PC-3 (cell line): ENCODE measurements at regions not wholly inside any gene's neighbourhood (a gene's known extent, or its start where the extent isn't known, plus 50 kb on each side); places are given as distances from the start of the nearest gene placed in this dataset.

ENCODE experiments used
- ATAC-seq: fragments of 200-7000 bp; cut with Tn5 transposase; 2 replicates; pipeline ENCODE4 v1.9.1; 2020; ENCODE audit warnings: mild to moderate bottlenecking, moderate library complexity
- BruUV-seq: library from RNA; stranded (reverse); fragments of 400-500 nt; replicated peaks from 2 replicates; lab custom pipeline; 2021; lab: Mats Ljungman, UMichigan
- CTCF ChIA-PET: fragments of 300-600 bp; sonication (Branson Sonifier 250); formaldehyde crosslinking; loops from one replicate; lab custom pipeline; 2022; ENCODE audit warnings: antibody characterized with exemption; lab: Charles Lee
- POLR2A ChIA-PET: fragments of 300-600 bp; sonication (Branson Sonifier 250); formaldehyde crosslinking; loops from one replicate; lab custom pipeline; 2022; ENCODE audit warnings: antibody characterized with exemption; ENCODE audit not compliant: unreplicated experiment; lab: Charles Lee
- DNase-seq: peaks from one replicate; pipeline ENCODE4 v3.0.0-alpha.2; 2015
- H2AFZ ChIP-seq: fragments of 300-600 bp; sonication (generic); 2 replicates; pipeline ENCODE4 v1.6.0; 2016; ENCODE audit warnings: antibody characterized with exemption, low read length
- H3F3A ChIP-seq: fragments of 300-600 bp; sonication (generic); one replicate; pipeline ENCODE4 v1.6.0; 2017; ENCODE audit warnings: antibody characterized with exemption, low read length, control low read depth, mild to moderate bottlenecking; ENCODE audit not compliant: unreplicated experiment
- H3K27ac ChIP-seq: fragments of 300-600 bp; sonication (generic); 2 replicates; pipeline ENCODE4 v1.5.1; 2016; ENCODE audit warnings: mild to moderate bottlenecking, low read length
- H3K27me3 ChIP-seq: fragments of 300-600 bp; sonication (generic); 2 replicates; pipeline ENCODE4 v1.6.1; 2016; ENCODE audit warnings: low read length, mixed read lengths
- H3K36me3 ChIP-seq: fragments of 300-600 bp; sonication (generic); 2 replicates; pipeline ENCODE4 v1.6.1; 2016; ENCODE audit warnings: low read depth, mixed run types, low read length, mixed read lengths
- H3K4me1 ChIP-seq: fragments of 300-600 bp; sonication (generic); 2 replicates; pipeline ENCODE4 v1.5.1; 2016; ENCODE audit warnings: low read length; ENCODE audit not compliant: insufficient read depth
- H3K4me2 ChIP-seq: fragments of 300-600 bp; sonication (generic); 2 replicates; pipeline ENCODE4 v1.6.0; 2016; ENCODE audit warnings: low read length
- H3K4me3 ChIP-seq: fragments of 300-600 bp; sonication (generic); 2 replicates; pipeline ENCODE4 v1.5.1; 2016; ENCODE audit warnings: mild to moderate bottlenecking, low read length, mixed read lengths
- H3K79me2 ChIP-seq: fragments of 300-600 bp; sonication (generic); 2 replicates; pipeline ENCODE4 v1.6.1; 2017; ENCODE audit warnings: low read length, mixed read lengths
- H3K9ac ChIP-seq: fragments of 300-600 bp; sonication (generic); 2 replicates; pipeline ENCODE4 v1.6.0; 2016; ENCODE audit warnings: mild to moderate bottlenecking, low read length
- H3K9me2 ChIP-seq: fragments of 300-600 bp; sonication (generic); replicated peaks from 2 replicates; pipeline ENCODE4 v1.6.1; 2016; ENCODE audit warnings: mixed run types, low read length, mixed read lengths
- H3K9me3 ChIP-seq: fragments of 300-600 bp; sonication (generic); 2 replicates; pipeline ENCODE4 v1.6.1; 2016; ENCODE audit warnings: low read length, mixed read lengths
- H4K20me1 ChIP-seq: fragments of 300-600 bp; sonication (generic); 2 replicates; pipeline ENCODE4 v1.6.1; 2016; ENCODE audit warnings: low read length, mixed read lengths
- EZH2 ChIP-seq: fragments of 300-600 bp; sonication (generic); IDR thresholded peaks from one replicate; pipeline ENCODE4 v1.6.1; 2017; ENCODE audit warnings: antibody characterized with exemption, mild to moderate bottlenecking, low read length; ENCODE audit not compliant: unreplicated experiment
- EZH2phosphoT487 ChIP-seq: fragments of 300-600 bp; sonication (generic); IDR thresholded peaks from 2 replicates; pipeline ENCODE4 v1.6.1; 2018; ENCODE audit warnings: mild to moderate bottlenecking, antibody characterized with exemption, low read length, borderline replicate concordance
- intact Hi-C: fragments of 100-400 bp; cut with micrococcal nuclease; formaldehyde crosslinking; loops from 2 replicates; pipeline ENCODE4 v1.9.0; 2023
- TF ChIP-seq, protein P1 (sequence below): fragments of 300-600 bp; sonication (generic); conservative IDR thresholded peaks from 2 replicates; pipeline ENCODE4 v1.5.1; 2017; ENCODE audit warnings: antibody characterized with exemption, low read depth, mild to moderate bottlenecking, low read length

GRCh38 chr11:64448599-64449380 lies 89.8 kb downstream of the RPS6KA4 start:
- no peak overlapping the region for H3K27ac ChIP-seq
- ChIA-PET CTCF (interaction anchor here (0.5 to 1.9 kb wide), 11 partner anchors 13 to 210 kb away, joined by 3 to 12 read pairs (median 3); partner anchors contain the start of genes PRDX5 and TRMT112), POLR2A (no interaction called here)
- BruUV-seq, result no TSS peak
- no peak overlapping the region for H3K9ac ChIP-seq
- peak overlapping the region; percentile 84 for H2AFZ ChIP-seq
- H3F3A ChIP-seq, result no peaks in the 10 kb centered on the region
- no peaks in the 10 kb centered on the region for H3K9me3 ChIP-seq
- no peaks in the 10 kb centered on the region for H3K27me3 ChIP-seq
- peak overlapping the region; percentile 91 for H3K4me2 ChIP-seq
- H4K20me1 ChIP-seq, result no peaks in the 10 kb centered on the region
- ATAC-seq (peak; percentile 90), DNase-seq (peak; percentile 90)
- peak overlapping the region; percentile 62 for H3K4me3 ChIP-seq
- no peaks in the 10 kb centered on the region for H3K36me3 ChIP-seq
- H3K79me2 ChIP-seq, result no peaks in the 10 kb centered on the region
- intact Hi-C loops, result loop anchor here (1.0 to 5.0 kb wide), 2 partner anchors 91 to 205 kb away; partner anchors contain the start of gene RPS6KA4
- H3K9me2 ChIP-seq, result no peaks in the 10 kb centered on the region
- TF ChIP-seq, protein P1, sequence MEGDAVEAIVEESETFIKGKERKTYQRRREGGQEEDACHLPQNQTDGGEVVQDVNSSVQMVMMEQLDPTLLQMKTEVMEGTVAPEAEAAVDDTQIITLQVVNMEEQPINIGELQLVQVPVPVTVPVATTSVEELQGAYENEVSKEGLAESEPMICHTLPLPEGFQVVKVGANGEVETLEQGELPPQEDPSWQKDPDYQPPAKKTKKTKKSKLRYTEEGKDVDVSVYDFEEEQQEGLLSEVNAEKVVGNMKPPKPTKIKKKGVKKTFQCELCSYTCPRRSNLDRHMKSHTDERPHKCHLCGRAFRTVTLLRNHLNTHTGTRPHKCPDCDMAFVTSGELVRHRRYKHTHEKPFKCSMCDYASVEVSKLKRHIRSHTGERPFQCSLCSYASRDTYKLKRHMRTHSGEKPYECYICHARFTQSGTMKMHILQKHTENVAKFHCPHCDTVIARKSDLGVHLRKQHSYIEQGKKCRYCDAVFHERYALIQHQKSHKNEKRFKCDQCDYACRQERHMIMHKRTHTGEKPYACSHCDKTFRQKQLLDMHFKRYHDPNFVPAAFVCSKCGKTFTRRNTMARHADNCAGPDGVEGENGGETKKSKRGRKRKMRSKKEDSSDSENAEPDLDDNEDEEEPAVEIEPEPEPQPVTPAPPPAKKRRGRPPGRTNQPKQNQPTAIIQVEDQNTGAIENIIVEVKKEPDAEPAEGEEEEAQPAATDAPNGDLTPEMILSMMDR, result peak; percentile 93
- TF ChIP-seq EZH2, result no peak
- peaks cover 23% of the 10 kb centered on the region for H3K4me1 ChIP-seq

- intact Hi-C loops, result loop anchor here (1.0 to 5.0 kb wide), 2 partner anchors 92 to 204 kb away; partner anchors contain the start of gene RPS6KA4
- Histone ChIP-seq H3K4me1 (peaks cover 23% of the 10 kb centered on the region), H3K9ac (no peak overlapping the region), H3K4me2 (peak overlapping the region; percentile 91), H3F3A (no peaks in the 10 kb centered on the region), H3K36me3 (no peaks in the 10 kb centered on the region), H3K27me3 (no peaks in the 10 kb centered on the region), H3K27ac (no peak overlapping the region), H3K9me2 (no peaks in the 10 kb centered on the region), H3K79me2 (no peaks in the 10 kb centered on the region), H3K4me3 (peak overlapping the region; percentile 62), H2AFZ (peak overlapping the region; percentile 84), H4K20me1 (no peaks in the 10 kb centered on the region), H3K9me3 (no peaks in the 10 kb centered on the region)
- POLR2A ChIA-PET, result interaction anchor here (0.7 kb wide), 1 partner anchor 93 kb away, joined by 4 read pairs; no protein-coding TSS in a partner anchor
- no TSS peak for BruUV-seq
- TF ChIP-seq EZH2phosphoT487 (no peak), EZH2 (no peak)
- TF ChIP-seq, protein P1, result peak; percentile 90
- ATAC-seq, result peak; percentile 82
- CTCF ChIA-PET, result interaction anchor here (0.8 to 1.9 kb wide), 7 partner anchors 14 to 209 kb away, joined by 3 to 12 read pairs (median 4); partner anchors contain the start of genes PRDX5 and TRMT112
- DNase-seq, result peak; percentile 92
Measured at GRCh38 chr11:64449381-64450167, 90.6 kb downstream of the RPS6KA4 start.
